Bronchial epithelial cell (primary cell): ENCODE measurements at regions not wholly inside any gene's neighbourhood (a gene's known extent, or its start where the extent isn't known, plus 50 kb on each side); places are given as distances from the start of the nearest gene placed in this dataset.

ENCODE experiments used
- DNase-seq: peaks from one replicate; pipeline ENCODE4 v3.0.0-alpha.2; 2010; ENCODE audit warnings: low read depth
- FAIRE-seq: peaks from 2 replicates; lab custom pipeline; 2011; peaks lifted over from hg19 to GRCh38; lab: Jason Lieb, UNC
- H3K27me3 ChIP-seq: 2 replicates; pipeline ENCODE4 v1.5.1; 2011; ENCODE audit warnings: low read length; ENCODE audit not compliant: control insufficient read depth, insufficient read depth
- H3K36me3 ChIP-seq: 2 replicates; pipeline ENCODE4 v1.5.1; 2011; ENCODE audit warnings: low read length; ENCODE audit not compliant: control insufficient read depth, insufficient read depth
- H3K4me3 ChIP-seq: 2 replicates; pipeline ENCODE4 v1.5.1; 2011; ENCODE audit warnings: mild to moderate bottlenecking, low read depth, low read length, control low read depth
- TF ChIP-seq, protein P1 (sequence below): IDR thresholded peaks from 2 replicates; pipeline ENCODE4 v1.5.1; 2011; ENCODE audit warnings: mild to moderate bottlenecking, moderate library complexity, low read length, control low read depth, inconsistent platforms; ENCODE audit not compliant: insufficient read depth, severe bottlenecking

DNA sequence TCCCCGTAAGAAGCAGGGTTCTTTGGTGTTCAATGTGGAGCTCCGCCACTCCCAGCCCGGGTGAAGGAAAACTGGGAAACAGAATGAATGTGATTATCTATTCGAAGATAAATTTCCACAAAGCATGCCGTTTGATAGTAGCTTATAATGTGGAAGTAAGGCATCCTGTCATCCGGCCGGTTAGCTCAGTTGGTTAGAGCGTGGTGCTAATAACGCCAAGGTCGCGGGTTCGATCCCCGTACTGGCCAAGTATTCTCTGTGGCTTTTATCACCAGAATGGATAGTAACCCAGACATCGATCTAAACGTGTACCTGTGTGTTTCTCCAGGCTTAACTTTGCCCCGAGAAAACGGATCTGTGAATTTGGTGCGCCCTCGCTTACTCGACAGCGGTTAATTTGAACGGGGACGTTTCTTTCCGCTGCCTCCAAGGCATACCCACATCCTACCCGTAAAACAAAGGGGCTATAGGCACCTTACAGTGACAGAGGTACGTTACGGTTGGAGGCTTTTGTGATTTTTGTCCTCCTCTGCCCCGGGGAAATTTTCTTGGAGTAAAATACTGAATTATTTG, 215.2 kb upstream of the ZNF184 start:
- no peak for FAIRE-seq
- Histone ChIP-seq H3K36me3 (no peaks in the 10 kb centered on the region), H3K27me3 (no peaks in the 10 kb centered on the region), H3K4me3 (peak overlapping the region; percentile 72)
- TF ChIP-seq, protein P1, sequence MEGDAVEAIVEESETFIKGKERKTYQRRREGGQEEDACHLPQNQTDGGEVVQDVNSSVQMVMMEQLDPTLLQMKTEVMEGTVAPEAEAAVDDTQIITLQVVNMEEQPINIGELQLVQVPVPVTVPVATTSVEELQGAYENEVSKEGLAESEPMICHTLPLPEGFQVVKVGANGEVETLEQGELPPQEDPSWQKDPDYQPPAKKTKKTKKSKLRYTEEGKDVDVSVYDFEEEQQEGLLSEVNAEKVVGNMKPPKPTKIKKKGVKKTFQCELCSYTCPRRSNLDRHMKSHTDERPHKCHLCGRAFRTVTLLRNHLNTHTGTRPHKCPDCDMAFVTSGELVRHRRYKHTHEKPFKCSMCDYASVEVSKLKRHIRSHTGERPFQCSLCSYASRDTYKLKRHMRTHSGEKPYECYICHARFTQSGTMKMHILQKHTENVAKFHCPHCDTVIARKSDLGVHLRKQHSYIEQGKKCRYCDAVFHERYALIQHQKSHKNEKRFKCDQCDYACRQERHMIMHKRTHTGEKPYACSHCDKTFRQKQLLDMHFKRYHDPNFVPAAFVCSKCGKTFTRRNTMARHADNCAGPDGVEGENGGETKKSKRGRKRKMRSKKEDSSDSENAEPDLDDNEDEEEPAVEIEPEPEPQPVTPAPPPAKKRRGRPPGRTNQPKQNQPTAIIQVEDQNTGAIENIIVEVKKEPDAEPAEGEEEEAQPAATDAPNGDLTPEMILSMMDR = no peak
- DNase-seq = peak; percentile 86

DNA sequence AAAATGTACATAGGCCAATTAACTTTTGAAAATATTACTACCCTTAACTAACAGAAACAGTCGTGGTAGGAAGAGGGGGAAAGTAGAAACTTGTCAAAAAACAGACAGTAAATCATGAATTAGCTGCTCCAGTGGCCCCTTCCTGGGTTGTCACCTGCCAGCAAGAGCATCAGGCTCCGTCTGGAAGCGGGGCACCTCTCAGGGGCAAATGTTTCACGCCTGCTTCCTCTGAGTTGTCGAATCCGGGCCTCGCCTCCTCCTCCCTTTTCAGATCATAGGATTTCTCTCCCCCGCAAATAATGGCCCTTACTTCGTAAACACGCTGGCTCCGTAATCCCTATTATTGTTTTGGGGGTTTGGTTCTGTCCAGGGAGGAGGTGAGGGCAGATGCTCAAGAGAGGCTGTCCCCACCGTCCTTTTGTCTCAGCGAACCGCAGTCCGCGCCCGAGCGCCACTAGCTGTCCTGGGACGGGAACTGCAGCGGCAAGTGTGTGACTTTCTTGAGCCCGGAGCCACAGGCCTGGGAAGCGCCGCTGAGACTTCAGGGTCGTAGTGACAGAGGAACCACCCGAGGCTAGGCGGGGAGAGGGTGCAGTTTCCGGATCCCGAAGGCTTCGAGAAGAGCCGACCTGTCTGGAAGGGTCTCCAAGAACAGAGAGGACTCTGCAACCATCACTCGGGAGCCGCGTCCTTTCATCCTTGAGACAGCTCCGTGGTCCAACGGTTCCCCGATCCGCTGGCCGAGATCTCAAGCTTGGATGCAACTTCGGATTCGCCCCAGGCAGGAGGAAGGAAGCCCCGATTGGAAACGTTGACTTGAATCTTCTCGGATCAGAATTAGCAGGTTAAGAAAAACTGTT, 214.5 kb upstream of the ZNF184 start:
- no peaks in the 10 kb centered on the region for H3K36me3 ChIP-seq
- TF ChIP-seq, protein P1 = peak; percentile 81
- no peaks in the 10 kb centered on the region for H3K27me3 ChIP-seq
- DNase-seq (peak; percentile 69), FAIRE-seq (no peak)
- peak overlapping the region; percentile 72 for H3K4me3 ChIP-seq

DNA sequence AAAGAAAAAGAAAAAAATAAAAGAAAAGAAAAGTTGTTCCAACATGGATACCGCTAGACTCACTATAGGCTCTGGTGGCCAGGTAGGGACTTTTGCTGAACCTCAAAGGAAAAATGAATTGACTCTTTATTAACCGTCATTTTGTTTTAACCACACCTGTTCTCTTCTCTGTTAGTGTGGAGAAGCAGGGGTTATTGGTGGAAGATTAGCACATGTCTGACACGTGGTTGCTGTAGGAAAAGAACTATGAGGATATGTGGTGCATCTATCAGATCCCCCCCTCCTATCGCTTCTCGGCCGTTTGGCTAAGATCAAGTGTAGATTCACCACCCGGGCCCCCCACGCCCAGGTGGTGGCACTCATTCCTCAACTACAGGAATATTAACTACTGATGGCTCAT, 212.4 kb upstream of the ZNF184 start:
- H3K27me3 ChIP-seq = peaks cover 2% of the 10 kb centered on the region
- no peak for FAIRE-seq
- TF ChIP-seq, protein P1 = no peak
- no peaks in the 10 kb centered on the region for H3K36me3 ChIP-seq
- no peak for DNase-seq
- H3K4me3 ChIP-seq = no peak overlapping the region

DNA sequence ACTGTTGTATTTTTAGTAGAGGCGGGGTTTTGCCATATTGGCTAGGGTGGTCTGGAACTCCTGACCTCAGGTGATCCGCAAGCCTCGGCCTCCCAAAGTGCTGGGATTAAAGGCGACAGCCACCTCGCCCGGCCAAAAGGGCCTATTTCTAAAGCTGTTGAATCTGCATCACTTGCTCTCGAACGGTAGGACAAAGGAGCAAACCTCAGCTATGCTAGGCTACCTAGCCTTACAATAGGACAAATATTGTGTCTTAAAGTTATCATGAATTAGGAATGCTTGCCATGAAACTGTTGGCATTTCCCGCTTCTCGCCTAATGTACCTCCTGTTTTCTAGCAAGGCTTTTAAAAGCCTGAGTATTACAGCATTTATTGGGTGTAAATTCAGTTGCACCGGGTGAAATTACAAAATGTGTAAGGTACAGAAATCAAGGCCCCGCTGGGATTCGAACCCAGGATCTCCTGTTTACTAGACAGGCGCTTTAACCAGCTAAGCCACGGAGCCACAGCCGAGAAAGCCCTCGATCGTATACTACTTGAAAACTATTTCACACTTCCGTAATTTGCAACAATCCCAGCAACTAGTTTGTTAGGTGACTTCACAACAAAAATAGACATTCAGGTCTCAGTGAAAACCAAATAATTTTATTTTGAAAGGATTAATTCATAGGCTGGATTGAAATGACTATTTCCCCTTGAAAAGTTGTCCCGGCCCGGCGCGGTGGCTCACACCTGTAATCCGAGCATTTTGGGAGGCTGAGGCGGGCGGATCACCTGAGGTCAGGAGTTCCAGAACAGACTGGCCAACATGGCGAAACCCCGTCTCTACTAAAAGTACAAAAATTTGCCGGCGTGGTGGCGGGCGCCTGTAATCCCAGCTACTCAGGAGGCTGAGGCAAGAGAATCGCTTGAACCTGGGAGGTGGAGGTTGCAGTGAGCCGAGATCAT, 211.6 kb upstream of the ZNF184 start:
- Histone ChIP-seq H3K27me3 (peaks cover 4% of the 10 kb centered on the region), H3K4me3 (no peak overlapping the region), H3K36me3 (no peaks in the 10 kb centered on the region)
- DNase-seq (peak; percentile 91), FAIRE-seq (no peak)
- TF ChIP-seq, protein P1 = no peak

DNA sequence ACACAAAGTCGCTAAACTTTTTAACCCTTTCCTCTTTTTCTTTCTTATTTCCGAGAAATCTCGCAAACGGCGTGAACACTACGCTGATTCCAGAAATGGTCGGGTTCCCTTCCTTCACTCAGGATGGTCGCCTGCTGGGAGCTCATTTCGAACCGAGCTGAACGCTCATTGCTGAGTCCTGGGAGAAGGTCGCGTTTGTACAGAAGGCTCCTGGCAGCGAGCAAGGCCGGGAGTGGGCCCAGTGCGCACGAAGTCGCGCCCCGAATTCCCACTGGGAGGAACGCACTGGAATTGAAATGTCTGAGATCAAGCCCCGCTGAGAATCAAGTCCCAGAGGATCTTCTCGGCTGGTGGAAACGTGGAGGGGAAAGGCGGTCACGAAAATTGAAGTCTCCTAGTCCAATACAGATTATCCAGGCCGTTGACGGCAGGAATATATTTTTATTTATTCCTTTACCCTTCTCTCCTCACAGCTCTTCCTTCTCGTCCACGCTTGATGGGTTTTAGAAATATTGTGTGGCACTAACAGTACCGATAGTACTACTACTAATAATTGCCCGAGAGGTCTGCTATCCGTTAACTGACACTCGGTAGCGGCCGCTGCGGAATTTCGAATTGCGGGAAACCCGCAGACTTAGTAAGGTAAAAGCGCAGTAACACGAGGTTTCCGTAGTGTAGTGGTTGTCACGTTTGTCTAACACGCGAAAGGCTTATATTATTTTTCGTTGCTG, 207.2 kb upstream of the ZNF184 start:
- Histone ChIP-seq H3K4me3 (peak overlapping the region; percentile 10), H3K36me3 (no peaks in the 10 kb centered on the region), H3K27me3 (peaks cover 4% of the 10 kb centered on the region)
- DNase-seq (no peak), FAIRE-seq (no peak)
- TF ChIP-seq, protein P1 = no peak
